M059J (cell line): ENCODE measurements at regions not wholly inside any gene's neighbourhood (a gene's known extent, or its start where the extent isn't known, plus 50 kb on each side); places are given as distances from the start of the nearest gene placed in this dataset.

Experiments
- DNase-seq: peaks from one replicate; pipeline ENCODE4 v3.0.0-alpha.2; 2012; ENCODE audit warnings: low read depth

DNA sequence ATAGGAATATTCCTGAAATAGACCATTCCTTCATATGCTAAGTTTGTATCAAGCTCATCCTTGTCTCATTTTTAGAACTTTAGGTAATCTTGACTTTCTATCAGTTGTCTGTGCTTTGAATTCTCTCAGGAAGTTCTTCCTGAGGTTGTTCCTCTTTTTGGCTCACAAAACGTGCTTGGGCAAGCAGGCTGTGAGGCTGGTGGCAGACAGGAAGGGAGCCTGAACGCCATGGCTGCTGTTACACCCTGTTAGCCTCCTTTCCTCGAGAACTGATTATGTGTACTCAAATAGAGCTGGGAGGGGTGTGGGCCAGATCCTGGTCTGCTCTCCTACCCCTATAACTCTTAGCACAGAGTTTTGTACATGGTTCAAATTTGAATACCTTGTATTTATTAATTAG is 136.4 kb upstream of the CELF4 start:
- no peak for DNase-seq

DNA sequence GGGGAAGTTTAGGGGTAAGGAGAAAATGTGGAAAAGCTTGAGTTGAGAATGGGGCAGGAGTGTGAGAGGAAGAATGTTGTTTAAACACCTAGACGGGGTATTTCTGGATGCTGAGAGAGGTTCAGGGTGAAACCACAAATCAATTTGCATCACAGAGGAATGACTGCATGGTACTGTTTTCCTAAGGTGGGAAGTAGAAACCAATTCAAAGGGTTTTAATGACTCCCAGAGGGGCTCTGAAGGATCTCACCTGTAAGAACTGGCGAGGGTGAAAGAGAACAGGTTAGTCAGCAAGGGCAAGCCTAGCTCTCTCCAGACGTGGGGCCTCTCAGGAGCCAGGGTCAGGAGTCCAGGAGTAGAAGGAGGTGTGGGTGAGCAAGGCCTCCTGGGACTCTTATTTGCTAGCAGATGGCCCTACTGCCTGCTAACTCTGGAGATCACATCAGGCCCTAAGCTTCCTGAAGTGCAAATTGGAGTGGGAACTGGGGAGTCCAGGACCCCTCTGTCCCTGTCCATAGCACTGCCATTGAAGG is 133.0 kb upstream of the CELF4 start:
- no peak for DNase-seq

GRCh38 chr18:37694516-37694915 is 128.9 kb upstream of the CELF4 start:
- DNase-seq, result no peak

DNA sequence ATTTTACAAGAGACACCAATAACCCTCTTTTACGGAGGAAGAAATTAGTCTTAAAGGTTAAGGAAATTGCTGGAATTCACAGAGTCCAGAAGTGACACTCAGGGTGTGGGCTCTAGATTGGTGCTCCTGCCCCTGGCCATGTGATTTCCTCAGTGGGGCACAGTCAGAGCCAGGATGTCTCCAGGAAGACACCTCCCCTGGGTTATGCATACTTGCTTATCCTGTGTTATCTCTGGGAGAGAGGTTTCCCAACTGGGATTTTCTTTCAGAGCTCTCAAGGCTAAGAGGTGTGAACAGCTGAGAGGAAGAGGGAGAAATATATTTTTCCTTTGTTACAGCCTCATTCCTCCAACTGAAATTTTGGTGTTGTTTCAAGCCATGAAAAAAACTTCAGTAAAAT is 125.6 kb upstream of the CELF4 start:
- DNase-seq, result no peak

DNA sequence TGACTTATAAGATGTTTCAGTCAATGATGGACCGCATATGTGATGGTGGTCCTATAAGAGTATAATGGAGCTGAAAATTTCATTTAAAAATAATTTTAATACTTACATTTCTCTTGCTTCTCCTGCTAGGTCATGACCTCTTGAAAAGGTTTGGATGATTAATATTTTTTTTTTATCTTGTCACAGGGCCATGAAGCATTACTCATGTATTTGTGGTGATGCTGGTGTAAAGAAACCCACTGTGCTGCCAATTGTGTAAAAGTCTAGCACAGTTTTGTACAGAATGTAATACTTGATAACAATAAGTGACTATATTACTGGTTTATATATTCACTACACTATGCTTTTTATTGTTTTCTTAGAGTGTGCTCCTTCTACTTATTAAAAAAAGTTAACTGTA is 124.2 kb upstream of the CELF4 start:
- no peak for DNase-seq

DNA sequence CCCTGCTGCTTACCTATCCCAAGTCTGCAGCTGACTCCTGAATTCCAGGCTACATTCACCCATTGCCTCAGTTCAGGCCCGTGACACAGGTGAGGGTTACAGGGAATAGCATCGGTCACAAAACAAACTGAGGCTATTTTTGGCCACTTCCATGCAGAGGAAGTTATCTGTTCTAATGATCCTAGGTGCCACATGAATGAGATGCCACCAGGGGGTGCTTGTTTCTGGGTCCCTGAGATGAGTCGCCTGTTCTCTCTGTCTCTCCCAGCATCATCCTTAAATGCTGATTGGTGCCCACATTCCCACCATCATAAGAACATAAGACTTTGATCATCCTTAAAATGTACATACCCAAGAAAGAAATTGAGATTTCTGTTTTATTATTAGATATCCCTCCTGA is 119.0 kb upstream of the CELF4 start:
- DNase-seq, result no peak

- DNase-seq, result no peak
These were observed 118.6 kb upstream of the CELF4 start for GRCh38 chr18:37684183-37684582.

DNA sequence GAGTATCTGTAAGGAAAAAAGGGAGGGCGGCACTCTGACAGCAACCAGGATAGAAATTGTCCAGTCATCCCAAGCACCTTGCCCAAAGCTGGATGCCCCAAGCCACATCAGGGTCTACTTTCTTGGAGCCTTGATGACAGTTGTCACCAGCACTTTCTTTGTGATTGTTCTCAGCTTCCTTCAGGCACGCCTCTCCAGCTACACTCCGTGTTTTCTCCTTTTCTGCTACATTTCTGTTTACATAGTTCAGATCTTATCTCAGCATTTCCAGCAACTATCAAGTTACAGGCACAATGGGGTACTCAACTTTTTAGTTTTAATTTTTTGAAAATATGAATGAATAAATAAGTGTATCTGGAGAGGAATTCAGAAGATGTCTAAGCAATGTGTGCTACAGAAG is 115.3 kb upstream of the CELF4 start:
- DNase-seq, result no peak

GRCh38 chr18:37676276-37676675 is 110.7 kb upstream of the CELF4 start:
- DNase-seq, result no peak

DNA sequence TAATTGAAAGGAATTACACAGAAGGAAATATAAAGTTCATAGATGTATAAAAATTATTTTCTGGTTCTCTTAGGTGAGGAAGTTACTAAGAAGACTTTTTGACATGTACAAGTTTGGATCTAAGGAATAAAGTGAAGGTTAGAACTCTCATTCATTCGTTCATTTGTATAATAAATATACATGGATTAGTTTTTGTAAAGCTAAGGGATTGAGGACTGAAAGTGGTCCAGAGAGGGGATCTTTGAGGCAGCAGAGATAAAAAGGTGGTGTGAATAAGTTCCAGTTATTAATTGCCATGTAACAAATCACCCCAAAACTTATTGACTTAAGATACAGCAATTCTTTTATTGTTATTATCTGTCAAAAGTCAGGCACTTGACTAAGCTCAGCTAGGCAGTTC is 110.1 kb upstream of the CELF4 start:
- DNase-seq, result no peak

GRCh38 chr18:37674570-37674969 is 109.0 kb upstream of the CELF4 start:
- peak; percentile 8 for DNase-seq

DNA sequence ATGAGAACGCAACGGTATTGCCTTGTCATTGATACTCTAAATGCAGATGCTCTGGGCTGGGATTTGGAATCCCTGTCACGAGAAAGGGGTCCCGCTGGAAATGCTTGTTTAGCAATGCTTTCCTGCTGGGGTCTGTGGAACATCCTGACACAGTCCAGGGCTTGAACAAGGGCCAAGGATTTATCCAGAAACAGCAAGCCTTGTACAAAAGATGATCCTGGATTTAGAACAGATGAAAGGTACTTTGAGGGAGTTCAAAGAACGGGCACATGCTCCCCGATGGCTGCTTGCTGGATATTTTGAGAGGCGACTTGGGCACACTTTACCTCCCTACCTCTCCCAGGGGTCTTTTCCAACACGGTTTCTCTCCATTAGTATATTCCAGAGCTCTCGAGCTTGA is 108.1 kb upstream of the CELF4 start:
- DNase-seq, result no peak

DNA sequence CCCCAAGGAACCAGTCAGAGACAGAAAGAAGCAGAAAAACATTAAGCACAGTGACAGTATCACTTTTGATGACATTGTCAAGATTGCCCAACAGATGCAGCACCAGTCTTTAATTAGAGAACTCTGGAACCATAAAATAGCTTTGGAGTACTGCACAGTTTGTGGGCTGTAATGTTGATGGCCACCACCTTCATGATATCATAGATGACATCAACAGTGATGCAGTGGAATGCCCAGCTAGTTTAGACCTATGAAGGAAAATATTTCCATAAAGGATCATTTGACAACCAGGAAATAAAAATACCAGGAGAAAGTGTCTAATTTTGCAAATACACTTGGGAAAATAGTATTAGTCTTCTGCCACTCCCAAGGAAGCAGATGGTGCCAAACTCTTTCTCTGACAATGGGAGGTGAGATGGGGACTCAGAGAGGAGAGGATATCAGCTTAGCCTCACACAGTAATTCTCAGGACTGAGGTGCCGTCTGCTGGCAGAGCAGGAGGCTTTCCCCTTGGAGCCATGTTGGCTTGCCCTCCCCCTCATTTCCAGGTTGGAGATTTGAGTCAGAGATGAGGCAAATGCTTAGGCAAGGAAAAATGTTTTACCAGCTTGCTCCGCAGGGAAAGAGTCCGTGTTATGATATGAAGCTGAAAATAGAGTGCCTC is 107.5 kb upstream of the CELF4 start:
- no peak for DNase-seq

DNA sequence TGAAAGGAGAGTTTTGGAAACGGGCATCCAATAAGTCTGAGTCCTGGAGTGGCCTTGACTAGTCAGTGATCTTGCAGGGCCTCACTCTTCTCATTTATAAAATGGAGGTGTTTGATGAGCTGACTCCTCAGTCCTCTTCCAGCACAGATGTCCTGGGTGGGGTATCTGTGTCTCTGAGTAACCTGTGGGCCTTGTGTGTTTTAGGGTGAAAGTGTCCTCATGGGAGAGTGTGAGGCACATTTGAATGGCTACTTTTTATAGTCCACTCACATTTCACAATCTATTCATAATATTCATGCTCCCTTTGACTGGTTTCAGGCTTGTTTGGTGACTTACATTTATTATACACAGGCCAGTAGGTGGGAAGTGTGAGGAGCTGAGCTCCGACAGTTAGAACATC is 106.4 kb upstream of the CELF4 start:
- no peak for DNase-seq

- no peak for DNase-seq
These were observed 105.9 kb upstream of the CELF4 start for GRCh38 chr18:37671530-37671929.

DNA sequence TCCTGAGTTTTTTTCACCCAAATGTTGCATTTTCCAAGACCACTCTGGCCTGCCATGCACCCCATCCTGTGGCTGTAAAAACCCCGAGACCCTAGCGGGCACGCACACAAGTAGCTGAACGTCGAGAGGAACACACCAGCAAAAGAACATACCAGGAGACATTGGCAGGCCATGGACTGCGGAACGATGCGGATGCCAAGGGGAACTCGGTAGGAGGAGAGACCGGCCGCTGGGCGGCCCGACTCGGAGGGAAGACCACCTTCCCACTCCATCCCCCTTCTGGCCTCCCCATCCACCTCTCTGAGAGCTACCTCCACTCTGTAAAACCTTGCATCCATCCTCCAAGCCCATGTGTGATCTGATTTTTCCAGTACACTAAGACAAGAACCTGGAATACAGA is 105.5 kb upstream of the CELF4 start:
- no peak for DNase-seq

DNA sequence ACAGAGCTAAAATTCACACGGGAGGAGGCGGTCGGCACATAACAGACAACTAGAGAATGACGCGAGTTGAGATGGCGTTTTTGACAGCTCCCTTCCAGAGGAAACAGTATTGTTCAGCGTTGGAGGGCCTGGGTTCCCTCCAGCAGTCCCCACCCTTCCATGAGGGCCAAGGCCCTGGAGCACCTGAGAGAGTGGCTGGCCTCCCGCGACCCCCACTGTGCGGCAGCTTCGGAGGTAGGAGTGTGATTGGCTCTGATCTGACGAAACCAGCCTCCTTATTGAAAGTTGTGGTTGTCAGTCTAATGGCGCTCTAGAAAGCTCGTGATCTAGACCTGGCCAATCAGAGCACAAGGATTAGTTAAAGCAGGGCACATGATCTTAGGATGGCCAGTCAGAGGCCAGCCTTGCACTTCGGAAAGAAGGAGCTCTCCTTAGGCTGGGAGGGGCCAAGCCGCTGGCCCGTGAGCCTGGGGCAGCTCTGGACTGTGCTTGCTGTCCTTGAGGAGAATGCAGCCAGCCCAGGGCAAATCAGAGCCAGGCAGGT is 104.5 kb upstream of the CELF4 start:
- DNase-seq, result peak; percentile 13

DNA sequence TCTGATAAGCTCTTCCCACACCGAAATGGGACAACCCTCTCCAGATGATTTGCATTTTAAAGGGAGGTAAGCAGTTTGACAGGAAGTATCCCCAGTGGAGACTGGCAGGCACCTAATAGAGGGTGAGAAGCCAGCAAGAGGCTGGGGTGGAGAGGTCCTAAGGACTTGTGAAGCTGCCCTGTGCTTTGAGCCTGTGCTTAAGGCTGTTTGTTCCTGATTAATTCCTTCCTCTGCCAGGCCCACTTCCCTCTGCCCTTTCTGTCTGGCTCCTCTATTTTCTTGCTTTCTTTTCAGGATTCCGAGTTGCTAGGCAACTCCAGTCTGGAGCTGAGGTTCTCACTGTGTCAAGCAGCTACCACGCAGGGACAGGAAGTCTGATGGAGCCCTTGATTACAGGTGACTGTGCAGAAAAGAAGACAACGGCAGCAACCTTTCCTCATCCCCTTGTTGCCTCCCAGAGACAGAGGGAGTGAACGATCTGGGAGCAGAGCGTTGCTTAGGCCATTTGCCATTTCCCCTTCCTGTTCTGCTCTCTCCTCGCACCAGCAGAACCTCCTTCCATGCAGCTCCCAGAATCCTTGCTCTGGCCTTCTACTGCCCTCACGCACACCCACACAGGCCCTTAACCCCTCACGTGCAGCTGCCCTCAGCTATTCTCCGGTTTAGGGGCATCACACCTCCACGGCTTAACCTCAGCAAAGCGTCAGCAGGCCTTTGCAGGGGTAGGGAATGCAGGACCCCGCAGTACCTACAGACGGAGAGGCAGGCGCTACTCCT is 103.6 kb upstream of the CELF4 start:
- DNase-seq, result peak; percentile 3

DNA sequence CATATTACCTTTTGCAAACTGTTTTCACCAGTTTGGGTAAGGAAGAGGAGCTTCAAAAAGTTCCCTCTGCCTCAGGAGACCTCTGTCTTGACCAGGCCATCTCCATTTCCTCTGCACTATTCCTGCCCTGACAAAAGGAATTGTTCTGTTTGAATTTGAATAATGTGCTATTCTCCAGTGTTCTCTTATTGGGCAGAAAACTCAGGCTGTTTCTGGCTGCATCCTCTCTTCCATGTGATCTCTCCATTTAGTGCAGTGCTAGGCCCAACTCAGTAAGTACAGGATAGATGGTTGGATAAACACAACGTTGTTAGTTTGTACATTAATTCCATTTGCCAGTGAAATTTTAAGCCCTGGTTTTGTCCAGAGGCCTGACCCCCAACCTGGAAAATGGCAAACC is 102.2 kb upstream of the CELF4 start:
- no peak for DNase-seq

DNA sequence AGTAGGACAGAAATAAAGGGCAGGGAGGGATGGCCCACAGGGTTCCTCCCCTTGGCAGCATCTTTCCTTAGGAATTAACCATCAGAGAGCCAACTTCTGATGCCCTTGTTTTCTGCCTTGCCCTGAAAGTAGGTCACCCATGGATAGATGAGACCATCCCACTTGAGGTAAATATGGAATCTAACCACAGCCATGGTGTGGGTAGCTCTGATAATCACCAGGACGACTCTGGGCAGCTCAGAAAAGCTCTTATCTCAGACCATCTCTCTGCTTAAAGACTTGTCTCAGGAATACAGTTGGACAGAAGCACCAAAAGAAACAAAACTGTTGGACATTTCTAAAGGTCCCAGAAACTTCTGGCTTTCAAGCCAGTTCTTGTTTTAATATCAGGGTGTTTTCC is 101.4 kb upstream of the CELF4 start:
- DNase-seq, result no peak

DNA sequence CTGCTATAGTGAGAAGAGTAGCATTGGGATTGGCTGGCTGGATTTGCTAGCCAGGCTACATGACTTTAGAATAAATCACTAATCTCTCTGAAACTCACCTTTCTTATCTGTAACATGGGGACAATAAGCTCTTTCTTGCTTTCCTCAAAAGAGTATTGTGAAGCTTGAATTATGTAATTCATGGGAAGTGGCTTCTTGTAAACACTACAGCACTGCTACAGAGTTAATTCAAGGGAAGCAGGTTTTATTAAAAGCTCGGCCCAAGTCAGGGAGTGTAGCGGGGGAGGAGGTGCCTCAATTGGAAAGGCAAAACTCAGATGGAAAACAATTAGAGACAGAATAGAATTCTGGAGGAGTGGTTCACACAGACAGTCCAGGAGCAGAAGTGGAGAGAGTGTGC is 100.9 kb upstream of the CELF4 start:
- no peak for DNase-seq

GRCh38 chr18:37665346-37665745 is 99.7 kb upstream of the CELF4 start:
- no peak for DNase-seq

DNA sequence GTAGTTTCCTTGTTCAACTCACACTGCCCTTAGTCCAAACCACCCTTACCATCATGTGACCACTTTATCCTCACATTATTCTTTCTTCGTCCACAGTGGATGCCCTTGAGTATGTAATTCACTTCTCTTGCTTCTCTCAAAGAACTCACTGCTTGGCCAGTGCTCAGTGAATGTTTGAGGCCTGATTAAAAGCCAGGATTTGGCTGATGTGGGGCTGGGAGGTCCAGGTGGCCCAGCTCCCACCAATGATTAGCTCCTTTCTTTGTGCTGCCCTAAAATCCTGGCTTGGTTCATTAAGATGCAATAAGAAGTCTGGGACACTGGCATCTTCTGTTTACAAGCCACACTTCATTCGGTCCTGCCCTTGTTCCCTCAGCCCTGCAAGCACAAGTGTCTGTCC is 97.8 kb upstream of the CELF4 start:
- no peak for DNase-seq
